Left renal cortex interstitium (tissue), 4 donors: ENCODE measurements at regions not wholly inside any gene's neighbourhood (a gene's known extent, or its start where the extent isn't known, plus 50 kb on each side); places are given as distances from the start of the nearest gene placed in this dataset.
"Not testable (repeated sequence)": the region's sequence is repeated elsewhere in the genome, so short reads cannot be mapped to it uniquely, and the experiment has no call there.

Source experiments
- DNase-seq, 4 donors: peaks; one replicate each; pipeline ENCODE4 v3.0.0-alpha.2; 2013; ENCODE audit warnings: low read depth in 4 of 4, low spot score in 2 of 4, missing footprints in 1 of 4

- not testable (repeated sequence) for DNase-seq
These were observed 94.6 kb downstream of the TMEM121 start for GRCh38 chr14:105620865-105621471.

GRCh38 chr14:105621479-105622328 is 95.3 kb downstream of the TMEM121 start:
- DNase-seq, result not testable (repeated sequence)

- DNase-seq, result no peak
These were observed 96.1 kb downstream of the TMEM121 start for GRCh38 chr14:105622329-105622955.

GRCh38 chr14:105623178-105623577 is 96.8 kb downstream of the TMEM121 start:
- DNase-seq, result not testable (repeated sequence)

GRCh38 chr14:105624346-105624745 is 98.0 kb downstream of the TMEM121 start:
- DNase-seq, result not testable (repeated sequence)

GRCh38 chr14:105624749-105625434 is 98.5 kb downstream of the TMEM121 start:
- DNase-seq, result not testable (repeated sequence)

- DNase-seq, result not testable (repeated sequence)
These were observed 99.1 kb downstream of the TMEM121 start for GRCh38 chr14:105625448-105625847.

GRCh38 chr14:105626111-105626510 is 99.7 kb downstream of the TMEM121 start:
- not testable (repeated sequence) for DNase-seq

GRCh38 chr14:105626651-105627050 is 100.3 kb downstream of the TMEM121 start:
- not testable (repeated sequence) for DNase-seq

GRCh38 chr14:105627287-105627686 is 100.9 kb downstream of the TMEM121 start:
- not testable (repeated sequence) for DNase-seq

GRCh38 chr14:105627701-105628100 is 101.3 kb downstream of the TMEM121 start:
- no peak for DNase-seq

- not testable (repeated sequence) for DNase-seq
These were observed 101.7 kb downstream of the TMEM121 start for GRCh38 chr14:105628126-105628525.

- DNase-seq, result not testable (repeated sequence)
These were observed 102.2 kb downstream of the TMEM121 start for GRCh38 chr14:105628531-105629067.

- DNase-seq, result not testable (repeated sequence)
These were observed 102.9 kb downstream of the TMEM121 start for GRCh38 chr14:105629091-105629885.

GRCh38 chr14:105629886-105630215 is 103.5 kb downstream of the TMEM121 start:
- no peak for DNase-seq

GRCh38 chr14:105630293-105630934 is 104.0 kb downstream of the TMEM121 start:
- DNase-seq, result not testable (repeated sequence)

GRCh38 chr14:105630935-105631779 is 104.8 kb downstream of the TMEM121 start:
- DNase-seq, result not testable (repeated sequence)

GRCh38 chr14:105632010-105632409 is 105.6 kb downstream of the TMEM121 start:
- no peak for DNase-seq
